Gastrocnemius medialis (tissue), 4 donors: ENCODE measurements at regions not wholly inside any gene's neighbourhood (a gene's known extent, or its start where the extent isn't known, plus 50 kb on each side); places are given as distances from the start of the nearest gene placed in this dataset.

ENCODE experiments used
- POLR2A ChIP-seq, 2 donors: fragments of 450-650 bp; IDR thresholded peaks; one replicate each; pipeline ENCODE4 v1.6.1; 2017; ENCODE audit warnings: antibody characterized with exemption in 2 of 2, mild to moderate bottlenecking in 2 of 2, moderate library complexity in 2 of 2
- TF ChIP-seq, protein P1 (sequence below), 5 experiments: fragments of 450-650 bp in 3 of 5; fragments of 200-600 bp in 2 of 5; sonication (generic) in 2 of 5; IDR thresholded peaks in 4 of 5; conservative IDR thresholded peaks in 1 of 5; 1 replicate in 4 of 5; 2 replicates in 1 of 5; pipeline ENCODE4 v1.5.1; 2016 to 2019; ENCODE audit warnings: antibody characterized with exemption in 5 of 5, mild to moderate bottlenecking in 3 of 5, moderate library complexity in 3 of 5

DNA sequence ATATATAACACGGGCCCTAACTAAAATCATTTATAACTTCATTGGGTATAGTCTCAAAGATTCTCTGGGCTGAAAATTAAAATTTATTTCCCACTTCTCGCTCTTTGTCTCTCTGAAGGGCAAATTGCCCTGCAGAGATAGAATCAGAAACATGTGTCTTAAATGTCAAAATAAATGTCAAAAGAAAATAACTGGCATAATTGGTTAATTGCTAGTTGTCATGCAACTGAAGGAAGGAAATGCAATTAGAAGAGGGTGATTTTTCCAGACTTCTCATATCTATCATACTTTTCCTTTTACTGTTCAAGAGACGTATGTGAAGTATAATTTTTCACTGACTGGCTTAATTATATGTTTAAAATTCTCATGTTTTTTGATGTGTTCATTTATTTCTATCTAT, 80.3 kb upstream of the HMGCLL1 start:
- TF ChIP-seq, protein P1, sequence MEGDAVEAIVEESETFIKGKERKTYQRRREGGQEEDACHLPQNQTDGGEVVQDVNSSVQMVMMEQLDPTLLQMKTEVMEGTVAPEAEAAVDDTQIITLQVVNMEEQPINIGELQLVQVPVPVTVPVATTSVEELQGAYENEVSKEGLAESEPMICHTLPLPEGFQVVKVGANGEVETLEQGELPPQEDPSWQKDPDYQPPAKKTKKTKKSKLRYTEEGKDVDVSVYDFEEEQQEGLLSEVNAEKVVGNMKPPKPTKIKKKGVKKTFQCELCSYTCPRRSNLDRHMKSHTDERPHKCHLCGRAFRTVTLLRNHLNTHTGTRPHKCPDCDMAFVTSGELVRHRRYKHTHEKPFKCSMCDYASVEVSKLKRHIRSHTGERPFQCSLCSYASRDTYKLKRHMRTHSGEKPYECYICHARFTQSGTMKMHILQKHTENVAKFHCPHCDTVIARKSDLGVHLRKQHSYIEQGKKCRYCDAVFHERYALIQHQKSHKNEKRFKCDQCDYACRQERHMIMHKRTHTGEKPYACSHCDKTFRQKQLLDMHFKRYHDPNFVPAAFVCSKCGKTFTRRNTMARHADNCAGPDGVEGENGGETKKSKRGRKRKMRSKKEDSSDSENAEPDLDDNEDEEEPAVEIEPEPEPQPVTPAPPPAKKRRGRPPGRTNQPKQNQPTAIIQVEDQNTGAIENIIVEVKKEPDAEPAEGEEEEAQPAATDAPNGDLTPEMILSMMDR (IDR thresholded peaks at IDR 0.05 in 4 of 5, conservative IDR thresholded peaks at IDR 0.05 in 1 of 5), result no peak
- TF ChIP-seq POLR2A (IDR thresholded peaks at IDR 0.05), result no peak
